ENCODE measurements at regions not wholly inside any gene's neighbourhood (a gene's known extent, or its start where the extent isn't known, plus 50 kb on each side); places are given as distances from the start of the nearest gene placed in this dataset.

- DNase-seq (ENCODE audit: low spot score), result peak; percentile 96
Measured at GRCh38 chr3:143207338-143207961, 87.9 kb downstream of the CHST2 start.

- DNase-seq (ENCODE audit: low spot score), result no peak
Measured at GRCh38 chr3:143208976-143209714, 89.6 kb downstream of the CHST2 start.

DNA sequence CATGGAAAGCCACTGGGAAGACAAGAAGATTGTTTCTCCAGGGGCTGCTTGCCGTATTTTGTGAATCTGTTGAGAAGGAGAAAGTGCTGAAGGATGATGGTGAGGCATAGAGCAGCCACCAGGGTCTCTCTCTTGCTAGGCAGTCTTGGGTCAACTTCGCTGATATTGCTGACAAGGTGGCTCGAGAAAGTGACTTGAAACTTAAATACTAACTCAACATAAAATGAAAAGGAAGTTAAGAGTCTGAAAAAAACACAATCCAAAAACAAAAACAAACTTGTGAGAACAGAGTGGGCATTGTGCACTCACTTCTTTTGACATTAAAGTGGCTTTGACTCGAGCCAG, 90.1 kb downstream of the CHST2 start:
- DNase-seq (ENCODE audit: low spot score), result no peak

GRCh38 chr3:143210141-143210540, 90.6 kb downstream of the CHST2 start:
- no peak for DNase-seq (ENCODE audit: low spot score)

DNA sequence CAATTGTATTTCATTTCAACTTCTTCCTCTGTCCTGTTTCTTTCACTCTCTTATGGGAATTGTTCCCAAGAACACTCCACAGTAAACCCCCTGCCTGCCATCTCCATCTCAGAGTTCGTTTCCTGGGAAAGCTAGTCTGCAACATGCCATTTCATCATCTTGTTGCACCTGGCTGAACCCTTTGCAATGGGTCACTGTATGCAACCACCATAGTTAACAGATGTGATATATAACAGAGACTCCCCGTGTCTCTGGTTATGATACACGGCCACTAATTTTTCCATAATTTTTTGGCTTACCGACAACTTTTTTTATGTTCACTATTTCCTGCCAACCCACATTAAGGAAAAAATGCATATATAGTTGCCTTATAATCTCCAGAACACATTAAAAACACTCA, 95.5 kb downstream of the CHST2 start:
- no peak for DNase-seq (ENCODE audit: low spot score)
